IMR-90 (cell line): ENCODE measurements at regions not wholly inside any gene's neighbourhood (a gene's known extent, or its start where the extent isn't known, plus 50 kb on each side); places are given as distances from the start of the nearest gene placed in this dataset.
"Not testable (repeated sequence)": the region's sequence is repeated elsewhere in the genome, so short reads cannot be mapped to it uniquely, and the experiment has no call there.

Experiments
- ATAC-seq: fragments of 200-7000 bp; cut with Tn5 transposase; 2 replicates; pipeline ENCODE4 v1.9.1; 2020; ENCODE audit warnings: low read depth, mild to moderate bottlenecking, moderate library complexity
- BruUV-seq: library from RNA; stranded (reverse); fragments of 400-500 nt; replicated peaks from 2 replicates; lab custom pipeline; 2021; lab: Mats Ljungman, UMichigan
- CTCF ChIA-PET: fragments of 300-600 bp; formaldehyde crosslinking; extraction: SDS; loops from one replicate; lab custom pipeline; 2021; ENCODE audit warnings: antibody characterized with exemption; lab: Yijun Ruan, JAX
- POLR2A ChIA-PET: fragments of 300-600 bp; sonication (Branson Sonifier 250); formaldehyde crosslinking; loops from one replicate; lab custom pipeline; 2022; ENCODE audit warnings: antibody characterized with exemption; ENCODE audit not compliant: unreplicated experiment; lab: Charles Lee
- DNase-seq: peaks from one replicate; pipeline ENCODE4 v3.0.0; 2013
- H2AFZ ChIP-seq: replicated peaks from 2 replicates; pipeline ENCODE3; 2013; ENCODE audit warnings: low read length, mild to moderate bottlenecking; ENCODE audit not compliant: poor library complexity
- H2AK5ac ChIP-seq: 2 replicates; pipeline ENCODE4 v1.6.1; 2013; ENCODE audit warnings: low read depth, low read length, inconsistent platforms
- H2AK9ac ChIP-seq: replicated peaks from 2 replicates; pipeline ENCODE3; 2013; ENCODE audit warnings: mild to moderate bottlenecking, low read depth, low read length, moderate library complexity; ENCODE audit not compliant: poor library complexity
- H2BK120ac ChIP-seq: 2 replicates; pipeline ENCODE4 v1.6.1; 2013; ENCODE audit warnings: low read depth, low read length, inconsistent platforms
- H2BK15ac ChIP-seq: 3 replicates; pipeline ENCODE4 v1.6.1; 2013; ENCODE audit warnings: low read depth, low read length, inconsistent platforms
- H2BK20ac ChIP-seq: 2 replicates; pipeline ENCODE4 v1.6.1; 2013; ENCODE audit warnings: low read depth, mild to moderate bottlenecking, inconsistent platforms, low read length, moderate library complexity
- H2BK5ac ChIP-seq: 2 replicates; pipeline ENCODE4 v1.6.1; 2013; ENCODE audit warnings: mild to moderate bottlenecking, low read depth, low read length, inconsistent platforms; ENCODE audit not compliant: poor library complexity, severe bottlenecking
- H3K14ac ChIP-seq: replicated peaks from 2 replicates; pipeline ENCODE4 v1.6.1; 2013; ENCODE audit warnings: low read depth, low read length, inconsistent platforms
- H3K18ac ChIP-seq: 2 replicates; pipeline ENCODE4 v1.6.1; 2013; ENCODE audit warnings: low read depth, low read length, control low read depth
- H3K23ac ChIP-seq: 2 replicates; pipeline ENCODE4 v1.6.1; 2013; ENCODE audit warnings: low read depth, low read length, inconsistent platforms
- H3K27ac ChIP-seq: 2 replicates; pipeline ENCODE4 v1.5.1; 2013; ENCODE audit warnings: mild to moderate bottlenecking, control low read depth, low read length; ENCODE audit not compliant: insufficient read depth
- H3K27me3 ChIP-seq: 2 replicates; pipeline ENCODE4 v1.6.1; 2013; ENCODE audit warnings: low read length; ENCODE audit not compliant: control insufficient read depth, insufficient read depth
- H3K36me3 ChIP-seq: 2 replicates; pipeline ENCODE4 v1.6.1; 2013; ENCODE audit warnings: low read length, mixed read lengths; ENCODE audit not compliant: control insufficient read depth, insufficient read depth
- H3K4ac ChIP-seq: 2 replicates; pipeline ENCODE4 v1.6.1; 2013; ENCODE audit warnings: low read depth, low read length, inconsistent platforms
- H3K4me1 ChIP-seq: 2 replicates; pipeline ENCODE4 v1.6.1; 2013; ENCODE audit warnings: low read length, mixed read lengths; ENCODE audit not compliant: control insufficient read depth, insufficient read depth
- H3K4me2 ChIP-seq: 2 replicates; pipeline ENCODE4 v1.6.1; 2013; ENCODE audit warnings: low read depth, mild to moderate bottlenecking, control low read depth, low read length, moderate library complexity
- H3K4me3 ChIP-seq: 2 replicates; pipeline ENCODE4 v1.5.1; 2013; ENCODE audit warnings: low read depth, mild to moderate bottlenecking, control low read depth, low read length, moderate library complexity; ENCODE audit not compliant: insufficient read depth
- H3K56ac ChIP-seq: 2 replicates; pipeline ENCODE4 v1.6.1; 2013; ENCODE audit warnings: low read length, inconsistent platforms; ENCODE audit not compliant: insufficient read depth; ENCODE audit errors: extremely low read depth
- H3K79me1 ChIP-seq, 2 experiments: 2 replicates each; pipeline ENCODE4 v1.6.1; 2013; ENCODE audit warnings: low read length in 2 of 2, inconsistent platforms in 1 of 2, low read depth in 1 of 2
- H3K9ac ChIP-seq: 2 replicates; pipeline ENCODE4 v1.6.1; 2013; ENCODE audit warnings: low read depth, low read length, control low read depth
- H3K9me1 ChIP-seq: 2 replicates; pipeline ENCODE4 v1.6.1; 2013; ENCODE audit warnings: low read length, inconsistent platforms; ENCODE audit not compliant: insufficient read depth
- H3K9me3 ChIP-seq: 2 replicates; pipeline ENCODE4 v1.6.1; 2013; ENCODE audit warnings: low read length; ENCODE audit not compliant: control insufficient read depth, insufficient read depth
- H4K20me1 ChIP-seq: 2 replicates; pipeline ENCODE4 v1.6.1; 2013; ENCODE audit warnings: low read length, inconsistent platforms; ENCODE audit not compliant: insufficient read depth
- H4K5ac ChIP-seq: 2 replicates; pipeline ENCODE4 v1.6.1; 2013; ENCODE audit warnings: mild to moderate bottlenecking, low read depth, low read length, control low read depth
- H4K8ac ChIP-seq, 2 experiments: 2 replicates each; pipeline ENCODE4 v1.6.1; 2013; ENCODE audit warnings: low read depth in 2 of 2, low read length in 2 of 2, control low read depth in 1 of 2, inconsistent platforms in 1 of 2
- H4K91ac ChIP-seq: 2 replicates; pipeline ENCODE4 v1.6.1; 2013; ENCODE audit warnings: low read depth, low read length, inconsistent platforms; ENCODE audit not compliant: insufficient read depth
- WGBS, 2 experiments: methylation state at CpG; one replicate each; pipeline versions ENCODE4 v1.1.5 to v1.1.7; 2013; ENCODE audit warnings: missing lambda C conversion rate in 2 of 2; ENCODE audit not compliant: insufficient read length in 1 of 2; ENCODE audit errors: extremely low coverage in 2 of 2; 5-methylcytosine and 5-hydroxymethylcytosine counted together
- dilution Hi-C: fragments of 300-500 bp; cut with HindIII; formaldehyde crosslinking; loops from one replicate; pipeline ENCODE4 v1.14.3; 2018; ENCODE audit warnings: low sequenced_read_pairs; ENCODE audit not compliant: unreplicated experiment
- in situ Hi-C: fragments of 300-500 bp; cut with MboI; formaldehyde crosslinking; loops from 3 replicates; pipeline ENCODE4 v1.14.3; 2019; ENCODE audit warnings: low sequenced_read_pairs, inconsistent platforms, mixed read lengths
- intact Hi-C: fragments of 100-400 bp; cut with micrococcal nuclease; formaldehyde crosslinking; loops from 2 replicates; pipeline ENCODE4 v1.10.0; 2022

- ATAC-seq, dilution Hi-C loops: not testable (repeated sequence)
Observed at GRCh38 chr21:28837426-28837825, 155.3 kb downstream of the LTN1 start.

GRCh38 chr21:28836588-28836987 lies 156.1 kb downstream of the LTN1 start:
- H4K5ac ChIP-seq, H4K20me1 ChIP-seq, H3K4ac ChIP-seq, H4K91ac ChIP-seq, H4K8ac ChIP-seq, H2AK9ac ChIP-seq, H3K4me1 ChIP-seq, H3K27ac ChIP-seq, H2BK15ac ChIP-seq, H3K14ac ChIP-seq, H3K9me3 ChIP-seq, ATAC-seq, H3K18ac ChIP-seq, H3K36me3 ChIP-seq, POLR2A ChIA-PET, H2AK5ac ChIP-seq, H3K4me3 ChIP-seq, H3K9ac ChIP-seq, in situ Hi-C loops, dilution Hi-C loops, H3K9me1 ChIP-seq, H2BK20ac ChIP-seq, H2BK5ac ChIP-seq, DNase-seq, intact Hi-C loops, H3K79me1 ChIP-seq, H2BK120ac ChIP-seq, H3K4me2 ChIP-seq, H3K56ac ChIP-seq, H3K23ac ChIP-seq, H2AFZ ChIP-seq, H3K27me3 ChIP-seq, BruUV-seq: not testable (repeated sequence)
- CTCF ChIA-PET, result interaction anchor here (1.1 kb wide), 1 partner anchor 16 kb away, joined by 3 read pairs; no protein-coding TSS in a partner anchor
- WGBS, 2 experiments, result no CpG with 5 or more reads among the region's 1 CpG

More at GRCh38 chr21:28837426-28837825, 155.3 kb downstream of the LTN1 start:
- WGBS, 2 experiments, result no CpG with 5 or more reads among the region's 1 CpG
- intact Hi-C loops, H3K18ac ChIP-seq, BruUV-seq, H3K79me1 ChIP-seq, H2BK5ac ChIP-seq, POLR2A ChIA-PET, H3K9me1 ChIP-seq, H4K20me1 ChIP-seq, H4K91ac ChIP-seq, H3K14ac ChIP-seq, H2BK120ac ChIP-seq, H3K9me3 ChIP-seq, H3K23ac ChIP-seq, H3K36me3 ChIP-seq, H3K4me1 ChIP-seq, H4K5ac ChIP-seq, H3K56ac ChIP-seq, H2BK20ac ChIP-seq, in situ Hi-C loops, CTCF ChIA-PET, H3K4ac ChIP-seq, H2AK9ac ChIP-seq, H3K9ac ChIP-seq, H2BK15ac ChIP-seq, H3K4me2 ChIP-seq, H2AK5ac ChIP-seq, H3K27me3 ChIP-seq, H2AFZ ChIP-seq, H3K4me3 ChIP-seq, DNase-seq, H3K27ac ChIP-seq, H4K8ac ChIP-seq: not testable (repeated sequence)
